ENCODE measurements at regions not wholly inside any gene's neighbourhood (a gene's known extent, or its start where the extent isn't known, plus 50 kb on each side); places are given as distances from the start of the nearest gene placed in this dataset.

DNA sequence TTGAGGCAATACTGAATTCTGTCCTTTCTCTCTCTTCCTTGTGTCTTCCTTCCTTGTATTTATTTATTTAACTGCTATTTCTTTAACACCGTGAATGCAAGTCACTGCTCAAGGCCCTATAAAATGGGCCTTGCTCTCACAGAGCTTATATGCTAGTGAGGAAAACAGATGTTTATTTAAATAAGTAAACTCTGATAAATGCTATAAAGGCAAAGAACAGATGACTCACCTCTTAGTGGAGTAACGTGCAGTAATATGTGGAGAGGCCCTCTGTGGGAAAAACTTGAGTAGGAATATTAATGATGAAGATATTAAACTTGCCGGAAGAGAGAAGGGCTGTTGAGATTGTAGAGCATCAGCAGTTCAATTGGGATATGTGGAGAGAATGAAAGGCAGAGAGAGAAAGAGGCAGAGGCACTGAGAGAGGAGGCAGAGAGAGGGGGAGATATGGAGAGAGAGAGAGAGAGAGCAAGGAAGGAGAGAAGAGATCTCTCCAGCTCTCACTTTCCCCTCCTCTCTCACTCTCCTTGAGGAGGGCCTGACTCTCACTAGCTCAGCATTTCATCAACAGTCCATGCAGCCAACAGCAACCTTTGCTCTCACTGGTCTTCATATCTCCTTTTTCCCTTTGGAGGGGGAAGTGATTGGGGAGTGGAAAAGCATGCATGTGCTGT lies 322.2 kb downstream of the LMX1A start:
- no peak overlapping the region for H3K27ac Mint-ChIP-seq
- H3K4me3 Mint-ChIP-seq: no peak overlapping the region
- intact Hi-C loops (cut with micrococcal nuclease): no loop called here
- H3K4me1 Mint-ChIP-seq: no peaks in the 10 kb centered on the region
- no peaks in the 10 kb centered on the region for H3K9me3 Mint-ChIP-seq
- no peak for DNase-seq
- H3K36me3 Mint-ChIP-seq (ENCODE audit: low read depth): no peaks in the 10 kb centered on the region
- no peaks in the 10 kb centered on the region for H3K27me3 Mint-ChIP-seq

DNA sequence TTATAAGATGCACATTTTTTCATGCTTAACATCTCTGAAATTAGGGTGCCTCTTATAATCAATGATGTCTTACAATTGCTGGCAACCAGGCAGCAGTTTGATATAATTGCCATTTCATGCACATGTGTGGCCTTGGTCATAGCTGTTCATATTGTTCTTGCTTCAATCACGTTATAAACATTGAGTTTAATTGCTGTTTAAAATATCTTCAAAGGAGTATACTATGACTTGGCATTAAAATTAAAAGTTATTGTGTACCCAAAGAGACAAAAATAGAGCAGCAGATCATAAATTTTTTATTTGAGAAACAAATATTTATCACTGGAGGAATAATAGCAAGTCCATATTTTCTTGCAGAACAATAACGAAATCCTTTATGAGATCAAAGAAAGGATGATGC lies 325.5 kb downstream of the LMX1A start:
- H3K27me3 Mint-ChIP-seq: no peaks in the 10 kb centered on the region
- H3K4me1 Mint-ChIP-seq: no peaks in the 10 kb centered on the region
- DNase-seq: no peak
- no peak overlapping the region for H3K27ac Mint-ChIP-seq
- no peak overlapping the region for H3K4me3 Mint-ChIP-seq
- no peaks in the 10 kb centered on the region for H3K36me3 Mint-ChIP-seq (ENCODE audit: low read depth)
- intact Hi-C loops (cut with micrococcal nuclease): no loop called here
- H3K9me3 Mint-ChIP-seq: no peaks in the 10 kb centered on the region

DNA sequence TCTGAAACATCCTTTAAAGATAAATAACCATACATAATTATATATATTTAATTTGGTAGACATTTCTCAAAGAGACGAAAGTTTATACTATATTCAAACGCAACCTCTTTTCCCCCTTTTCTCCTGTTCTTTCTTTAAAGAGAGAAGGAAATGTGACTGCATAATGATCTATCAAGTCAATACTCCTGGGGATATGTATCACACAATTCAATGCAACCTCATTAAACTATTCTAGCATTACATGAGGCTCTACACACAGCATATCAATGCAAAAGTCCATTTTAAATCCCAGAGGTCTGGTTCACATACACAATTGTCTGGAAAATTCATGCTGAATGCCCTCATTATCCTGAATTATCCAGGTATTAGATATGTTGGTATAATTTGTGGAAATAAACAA lies 330.7 kb downstream of the LMX1A start:
- no peak for DNase-seq
- peaks cover 4% of the 10 kb centered on the region for H3K9me3 Mint-ChIP-seq
- no peak overlapping the region for H3K27ac Mint-ChIP-seq
- intact Hi-C loops (cut with micrococcal nuclease): no loop called here
- H3K4me3 Mint-ChIP-seq: no peak overlapping the region
- no peaks in the 10 kb centered on the region for H3K4me1 Mint-ChIP-seq
- H3K27me3 Mint-ChIP-seq: no peaks in the 10 kb centered on the region
- no peaks in the 10 kb centered on the region for H3K36me3 Mint-ChIP-seq (ENCODE audit: low read depth)

DNA sequence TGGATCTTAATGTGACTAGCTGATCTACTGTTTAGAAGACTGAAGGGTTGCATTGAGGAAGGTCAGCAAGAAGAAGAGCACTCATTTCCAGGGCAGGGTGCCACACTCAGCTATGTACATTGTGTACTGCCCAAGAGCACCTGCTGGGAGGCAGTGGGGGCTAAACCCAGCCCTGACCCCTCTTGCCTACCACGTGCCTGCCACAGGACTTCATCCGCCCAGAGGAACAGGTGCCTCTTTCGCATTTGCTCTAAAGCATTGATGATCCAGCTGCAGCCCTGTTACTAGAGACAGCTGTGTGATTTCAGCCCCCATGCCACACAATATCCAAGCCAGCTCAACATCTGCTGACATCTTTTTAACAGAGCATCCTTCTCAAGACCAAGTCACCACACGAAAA lies 341.8 kb downstream of the LMX1A start:
- Mint-ChIP-seq H3K4me3 (no peak overlapping the region), H3K9me3 (peaks cover 10% of the 10 kb centered on the region), H3K4me1 (no peaks in the 10 kb centered on the region), H3K27me3 (no peaks in the 10 kb centered on the region), H3K36me3 (ENCODE audit: low read depth) (no peaks in the 10 kb centered on the region), H3K27ac (no peak overlapping the region)
- intact Hi-C loops (cut with micrococcal nuclease): no loop called here
- DNase-seq: no peak

DNA sequence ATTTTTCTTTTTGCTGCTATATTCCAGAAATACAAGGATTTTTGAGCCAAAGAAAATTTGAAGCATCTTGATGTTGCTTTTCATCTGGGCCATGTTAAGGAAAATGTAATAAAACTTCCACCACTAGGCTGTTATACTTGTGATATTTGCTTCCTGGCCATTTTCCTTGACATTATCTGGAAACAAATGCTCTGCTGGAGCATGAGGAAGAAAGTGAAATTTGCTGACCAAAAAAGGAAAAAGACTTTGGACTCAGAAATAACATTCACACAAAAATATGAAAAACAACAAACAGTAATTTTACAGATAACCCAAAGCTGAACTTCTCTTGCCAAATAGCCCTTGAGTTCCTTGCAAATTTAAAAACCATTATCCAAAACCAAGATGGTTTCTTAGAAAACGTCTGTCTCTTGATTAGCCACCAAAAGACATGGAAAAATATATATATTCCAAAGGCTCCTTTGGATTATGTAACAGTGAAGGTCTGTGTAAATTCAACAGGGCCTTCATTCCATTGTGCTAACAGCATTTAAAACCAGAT lies 344.5 kb downstream of the LMX1A start:
- no peaks in the 10 kb centered on the region for H3K4me1 Mint-ChIP-seq
- no peaks in the 10 kb centered on the region for H3K36me3 Mint-ChIP-seq (ENCODE audit: low read depth)
- no peak overlapping the region for H3K4me3 Mint-ChIP-seq
- no peak for DNase-seq
- intact Hi-C loops (cut with micrococcal nuclease): no loop called here
- H3K9me3 Mint-ChIP-seq: no peaks in the 10 kb centered on the region
- no peaks in the 10 kb centered on the region for H3K27me3 Mint-ChIP-seq
- no peak overlapping the region for H3K27ac Mint-ChIP-seq

DNA sequence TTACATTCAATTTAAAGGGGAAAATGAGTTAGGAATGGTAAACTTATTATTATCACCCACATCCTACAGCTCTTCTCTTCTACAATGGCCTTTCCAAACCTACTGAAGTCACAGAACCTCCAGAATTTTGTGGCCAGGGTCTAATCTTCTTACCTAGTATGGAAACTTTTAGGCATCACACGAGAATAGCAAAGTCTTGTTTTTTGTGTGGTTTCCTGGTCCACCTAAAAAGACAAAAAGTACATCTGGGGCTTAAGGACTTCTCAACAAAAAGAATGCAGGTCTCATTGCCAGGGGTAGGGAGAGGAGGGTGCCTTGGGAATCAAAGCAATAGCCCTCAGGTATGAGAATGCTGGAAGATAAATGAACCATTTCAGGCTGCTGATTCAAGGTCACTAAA lies 345.3 kb downstream of the LMX1A start:
- Mint-ChIP-seq H3K9me3 (no peaks in the 10 kb centered on the region), H3K4me1 (no peaks in the 10 kb centered on the region), H3K36me3 (ENCODE audit: low read depth) (no peaks in the 10 kb centered on the region), H3K27me3 (no peaks in the 10 kb centered on the region), H3K4me3 (no peak overlapping the region), H3K27ac (no peak overlapping the region)
- no peak for DNase-seq
- intact Hi-C loops (cut with micrococcal nuclease): no loop called here

DNA sequence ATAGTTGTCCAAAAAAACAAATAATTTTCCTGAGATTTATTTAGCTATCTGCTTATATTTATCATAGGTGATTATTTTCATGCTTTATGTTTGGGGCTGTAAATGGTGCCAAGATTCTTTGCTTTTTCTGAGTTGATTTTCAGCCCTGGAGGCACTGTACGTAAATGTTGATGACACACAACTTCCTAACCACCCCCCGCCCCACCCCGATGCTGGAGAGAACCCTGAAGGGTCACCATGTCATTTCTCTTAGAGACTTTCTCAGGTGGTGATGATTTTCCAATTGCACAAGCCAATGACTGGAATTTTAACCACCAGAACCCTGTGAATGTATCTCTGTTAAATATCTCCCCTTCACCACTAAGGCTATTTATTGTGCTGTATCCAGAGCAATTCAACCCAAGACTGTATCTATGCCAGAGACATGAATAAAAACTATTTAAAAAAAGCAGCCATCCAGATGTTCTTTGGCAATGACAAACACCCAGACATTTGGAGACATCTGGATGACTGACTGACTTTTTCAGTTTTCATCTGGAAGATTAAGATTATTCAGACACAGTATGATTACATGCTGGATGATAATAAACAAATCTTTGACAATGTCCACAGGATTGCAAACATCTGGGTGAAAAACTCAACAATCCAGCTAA lies 346.0 kb downstream of the LMX1A start:
- H3K4me3 Mint-ChIP-seq: no peak overlapping the region
- no peak overlapping the region for H3K27ac Mint-ChIP-seq
- DNase-seq: no peak
- H3K4me1 Mint-ChIP-seq: no peaks in the 10 kb centered on the region
- H3K9me3 Mint-ChIP-seq: no peaks in the 10 kb centered on the region
- H3K27me3 Mint-ChIP-seq: no peaks in the 10 kb centered on the region
- intact Hi-C loops (cut with micrococcal nuclease): no loop called here
- no peaks in the 10 kb centered on the region for H3K36me3 Mint-ChIP-seq (ENCODE audit: low read depth)

DNA sequence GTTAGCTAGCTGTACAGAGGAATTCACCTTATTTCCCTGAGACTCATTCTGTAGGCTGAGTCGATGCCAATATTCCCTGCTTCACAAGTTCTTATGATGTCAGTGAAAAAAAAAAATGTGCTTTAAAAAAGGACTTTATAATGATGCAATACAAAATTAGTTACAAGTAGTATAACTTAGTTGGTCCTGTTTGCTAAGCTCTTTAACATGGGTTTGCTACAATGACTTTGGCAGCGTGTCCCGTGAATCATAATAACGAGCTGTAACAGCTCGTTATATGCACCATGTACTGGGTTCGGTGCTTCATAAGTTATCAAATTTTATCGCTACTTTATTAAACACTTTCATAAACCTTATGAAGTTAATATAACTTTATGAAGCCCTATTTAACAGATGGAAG lies 349.7 kb downstream of the LMX1A start:
- DNase-seq: no peak
- Mint-ChIP-seq H3K27ac (no peak overlapping the region), H3K27me3 (no peaks in the 10 kb centered on the region), H3K36me3 (ENCODE audit: low read depth) (no peaks in the 10 kb centered on the region), H3K4me1 (no peaks in the 10 kb centered on the region), H3K9me3 (no peaks in the 10 kb centered on the region), H3K4me3 (no peak overlapping the region)
- intact Hi-C loops (cut with micrococcal nuclease): no loop called here

DNA sequence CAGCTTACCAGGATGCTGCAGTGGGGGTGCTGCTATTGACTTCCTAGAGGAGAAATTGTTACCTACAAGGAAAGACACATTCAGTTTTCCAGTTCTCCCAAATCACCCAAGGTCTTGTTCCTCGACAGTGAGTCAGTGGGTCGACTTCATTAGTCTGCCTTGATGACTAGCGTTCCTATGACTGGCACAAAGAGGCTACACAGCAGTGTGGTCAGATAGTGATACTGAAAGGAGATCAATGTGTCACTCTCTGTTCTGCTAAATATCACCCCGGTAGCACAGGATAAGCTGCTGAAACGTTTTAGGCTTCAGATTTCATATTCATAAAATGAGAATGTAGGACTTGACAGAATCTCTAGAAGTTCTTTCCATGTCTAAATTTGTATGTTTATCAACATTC lies 357.4 kb downstream of the LMX1A start:
- Mint-ChIP-seq H3K4me1 (no peaks in the 10 kb centered on the region), H3K9me3 (no peaks in the 10 kb centered on the region), H3K27me3 (no peaks in the 10 kb centered on the region), H3K4me3 (no peak overlapping the region), H3K27ac (no peak overlapping the region), H3K36me3 (ENCODE audit: low read depth) (no peaks in the 10 kb centered on the region)
- intact Hi-C loops (cut with micrococcal nuclease): no loop called here
- no peak for DNase-seq

DNA sequence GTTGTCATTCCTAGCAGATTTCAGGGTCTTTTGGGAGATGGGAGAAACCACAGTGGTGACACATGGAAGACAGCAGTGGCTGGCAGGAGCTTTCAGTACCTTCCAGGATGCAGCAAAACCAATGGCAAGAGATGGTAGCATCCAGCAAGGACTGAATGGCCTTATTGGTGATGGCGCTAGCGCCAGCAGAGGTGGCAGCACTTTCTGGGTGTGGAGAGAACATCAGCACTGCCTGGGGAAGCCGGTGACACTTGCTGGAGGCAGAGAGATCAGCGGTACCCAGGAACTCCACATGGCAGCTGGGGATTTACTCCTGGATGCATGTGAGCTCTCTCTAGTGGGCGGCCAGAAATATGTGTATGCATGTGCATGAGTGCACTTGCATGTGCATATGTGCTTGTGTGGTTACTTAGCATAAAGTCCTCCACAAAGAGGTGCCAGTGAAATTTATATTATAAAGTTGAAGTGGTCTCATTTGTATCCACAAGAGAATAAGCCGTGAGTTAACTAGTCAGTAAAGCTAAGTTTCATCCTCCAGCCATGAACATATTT lies 364.7 kb downstream of the LMX1A start:
- H3K27ac Mint-ChIP-seq: no peak overlapping the region
- intact Hi-C loops (cut with micrococcal nuclease): no loop called here

DNA sequence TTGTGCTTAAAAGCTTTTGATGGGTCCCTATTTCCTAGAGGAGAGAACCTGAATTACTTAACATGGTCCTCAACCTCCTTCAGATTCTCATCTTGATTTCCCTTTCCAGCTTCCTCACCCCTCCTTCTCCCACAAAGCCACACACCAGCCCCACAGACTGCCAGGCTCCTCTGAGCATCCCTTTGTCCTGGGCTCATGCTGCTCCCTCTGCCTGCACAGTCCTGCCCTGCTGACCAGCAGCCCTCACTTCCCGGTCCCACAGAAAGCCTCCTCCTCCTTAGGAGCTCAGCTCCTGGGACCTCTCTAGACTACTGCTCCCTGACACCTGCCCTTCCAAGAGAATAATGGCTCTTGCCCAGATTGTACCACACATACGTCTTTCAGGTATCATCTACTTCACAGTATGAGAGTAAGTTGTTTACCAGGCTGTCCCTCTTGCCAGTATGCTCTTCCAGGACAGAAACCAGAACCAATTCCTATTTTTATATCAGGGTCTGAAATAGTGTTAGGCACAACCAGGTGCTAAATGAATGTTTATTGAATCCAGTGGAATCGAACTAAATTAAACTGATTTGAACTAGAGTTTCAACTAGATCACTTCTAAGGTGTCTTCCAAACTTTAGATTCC lies 373.4 kb downstream of the LMX1A start:
- no peaks in the 10 kb centered on the region for H3K27me3 Mint-ChIP-seq
- no peak overlapping the region for H3K4me3 Mint-ChIP-seq
- H3K9me3 Mint-ChIP-seq: no peaks in the 10 kb centered on the region
- intact Hi-C loops (cut with micrococcal nuclease): no loop called here
- H3K36me3 Mint-ChIP-seq (ENCODE audit: low read depth): no peaks in the 10 kb centered on the region
- no peak overlapping the region for H3K27ac Mint-ChIP-seq
- H3K4me1 Mint-ChIP-seq: no peaks in the 10 kb centered on the region
- DNase-seq: no peak

More for the DNA sequence above, 364.7 kb downstream of the LMX1A start:
- Mint-ChIP-seq H3K4me3 (no peak overlapping the region), H3K27me3 (no peaks in the 10 kb centered on the region), H3K4me1 (no peaks in the 10 kb centered on the region), H3K9me3 (no peaks in the 10 kb centered on the region), H3K36me3 (ENCODE audit: low read depth) (no peaks in the 10 kb centered on the region)
- no peak for DNase-seq

DNA sequence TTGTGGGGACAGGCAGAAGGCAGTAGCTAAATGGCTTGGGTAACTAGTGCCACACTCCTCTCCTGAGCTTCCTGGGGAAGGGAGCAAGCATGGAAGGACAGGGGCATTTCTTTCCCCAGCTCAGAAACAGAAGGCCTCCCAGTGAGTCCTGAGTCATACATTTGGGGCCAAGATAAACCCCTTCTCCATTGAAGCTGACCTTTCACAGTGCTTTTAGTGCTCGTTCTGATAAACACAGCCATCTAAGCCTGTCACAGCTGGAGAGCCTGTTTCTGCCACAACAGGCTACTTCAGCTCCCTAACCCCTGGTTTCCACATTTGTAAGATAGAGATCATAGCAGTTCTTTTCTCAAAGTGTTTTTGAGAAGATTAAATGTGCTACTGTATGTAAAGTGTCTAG lies 374.0 kb downstream of the LMX1A start:
- DNase-seq: no peak
- Mint-ChIP-seq H3K36me3 (ENCODE audit: low read depth) (no peaks in the 10 kb centered on the region), H3K4me3 (no peak overlapping the region), H3K27ac (no peak overlapping the region), H3K4me1 (no peaks in the 10 kb centered on the region), H3K27me3 (no peaks in the 10 kb centered on the region), H3K9me3 (no peaks in the 10 kb centered on the region)
- intact Hi-C loops (cut with micrococcal nuclease): no loop called here

DNA sequence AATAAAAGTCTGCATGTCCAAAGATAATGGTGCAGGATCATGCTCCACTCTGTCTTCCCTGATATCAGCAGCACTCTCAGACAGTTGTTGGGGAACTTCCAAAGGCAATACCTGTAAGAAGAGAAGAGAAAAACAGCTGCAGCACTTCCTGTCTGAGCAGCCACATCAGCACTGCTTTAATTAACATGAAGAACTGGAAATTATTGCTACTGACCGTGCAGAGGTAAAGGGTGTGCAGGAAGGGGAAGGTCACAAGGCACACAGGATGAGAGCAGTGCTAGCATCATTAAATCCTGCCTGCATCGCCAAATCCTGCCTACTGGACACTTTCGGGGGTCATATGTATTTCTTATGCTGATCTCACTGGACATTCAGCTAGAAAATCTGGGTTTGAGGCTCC lies 379.0 kb downstream of the LMX1A start:
- H3K4me1 Mint-ChIP-seq: no peaks in the 10 kb centered on the region
- no peak for DNase-seq
- no peak overlapping the region for H3K4me3 Mint-ChIP-seq
- H3K27ac Mint-ChIP-seq: no peak overlapping the region
- no peaks in the 10 kb centered on the region for H3K36me3 Mint-ChIP-seq (ENCODE audit: low read depth)
- H3K27me3 Mint-ChIP-seq: no peaks in the 10 kb centered on the region
- intact Hi-C loops (cut with micrococcal nuclease): no loop called here
- H3K9me3 Mint-ChIP-seq: no peaks in the 10 kb centered on the region

DNA sequence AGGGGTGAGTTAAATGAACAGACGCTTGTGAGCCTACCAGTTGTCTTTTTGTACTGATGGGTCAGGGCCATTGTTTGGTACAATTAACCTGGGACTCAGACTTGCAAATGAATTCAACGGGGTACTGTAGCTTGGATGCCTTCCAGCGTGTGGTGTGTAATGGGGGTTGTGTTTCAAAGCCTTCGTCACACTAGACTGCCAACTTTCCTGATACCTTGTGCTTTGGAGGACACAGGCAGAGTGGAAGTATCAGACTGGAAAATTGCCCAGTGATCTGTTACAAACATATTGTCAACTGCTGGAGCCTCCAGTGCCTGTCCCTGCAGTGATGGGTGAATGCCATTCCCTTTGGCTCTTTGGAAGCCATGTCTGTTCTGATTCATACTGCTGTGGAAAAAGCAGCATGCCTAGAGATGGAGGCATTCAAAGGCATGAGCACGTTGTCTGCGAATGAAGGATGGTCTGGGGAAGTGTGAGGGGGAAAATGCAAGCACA lies 384.5 kb downstream of the LMX1A start:
- no peak for DNase-seq
- Mint-ChIP-seq H3K4me3 (no peak overlapping the region), H3K27ac (no peak overlapping the region), H3K36me3 (ENCODE audit: low read depth) (no peaks in the 10 kb centered on the region), H3K9me3 (no peaks in the 10 kb centered on the region), H3K27me3 (no peaks in the 10 kb centered on the region), H3K4me1 (no peaks in the 10 kb centered on the region)
- intact Hi-C loops (cut with micrococcal nuclease): no loop called here
